Neuronal stem cell (in vitro differentiated cells): ENCODE measurements at regions not wholly inside any gene's neighbourhood (a gene's known extent, or its start where the extent isn't known, plus 50 kb on each side); places are given as distances from the start of the nearest gene placed in this dataset.

Experiments
- DNase-seq: peaks from one replicate; pipeline ENCODE4 v3.0.0-alpha.2; 2013; ENCODE audit warnings: low spot score
- H2AFZ ChIP-seq: one replicate; pipeline ENCODE4 v1.6.1; 2013; ENCODE audit warnings: mild to moderate bottlenecking, low read length, inconsistent platforms
- H2AK5ac ChIP-seq: 2 replicates; pipeline ENCODE4 v1.6.1; 2013; ENCODE audit warnings: low read depth, mild to moderate bottlenecking, inconsistent platforms, low read length, moderate library complexity, mixed read lengths
- H2BK120ac ChIP-seq: 2 replicates; pipeline ENCODE4 v1.6.1; 2013; ENCODE audit warnings: low read depth, mild to moderate bottlenecking, inconsistent platforms, low read length, moderate library complexity, mixed read lengths
- H2BK12ac ChIP-seq: one replicate; pipeline ENCODE4 v1.6.1; 2013; ENCODE audit warnings: low read length, inconsistent platforms
- H2BK15ac ChIP-seq: 2 replicates; pipeline ENCODE4 v1.6.1; 2013; ENCODE audit warnings: mild to moderate bottlenecking, low read length, inconsistent platforms, mixed read lengths
- H2BK5ac ChIP-seq: one replicate; pipeline ENCODE4 v1.6.1; 2013; ENCODE audit warnings: inconsistent platforms, mild to moderate bottlenecking, low read length, moderate library complexity
- H3K14ac ChIP-seq: one replicate; pipeline ENCODE4 v1.6.1; 2013; ENCODE audit warnings: low read length, inconsistent platforms
- H3K18ac ChIP-seq: 2 replicates; pipeline ENCODE4 v1.6.1; 2013; ENCODE audit warnings: low read length, inconsistent platforms
- H3K23ac ChIP-seq: 2 replicates; pipeline ENCODE4 v1.6.1; 2013; ENCODE audit warnings: low read depth, mild to moderate bottlenecking, mixed read lengths, low read length, inconsistent platforms; ENCODE audit not compliant: poor library complexity
- H3K27ac ChIP-seq: replicated peaks from 3 replicates; pipeline ENCODE4 v1.5.1; 2013; ENCODE audit warnings: low read length, inconsistent platforms
- H3K27me3 ChIP-seq, 3 experiments: 2 replicates each; pipeline ENCODE4 v1.6.1; 2013; ENCODE audit warnings: low read length in 3 of 3, mild to moderate bottlenecking in 2 of 3, inconsistent platforms in 1 of 3, low read depth in 1 of 3, mixed read lengths in 1 of 3, moderate library complexity in 1 of 3; ENCODE audit not compliant: control insufficient read depth in 3 of 3, insufficient read depth in 3 of 3
- H3K36me3 ChIP-seq, 2 donors: replicated peaks in 1 of 2; 2 replicates each; pipeline ENCODE4 v1.6.1; 2013; ENCODE audit warnings: low read length in 2 of 2; ENCODE audit not compliant: control insufficient read depth in 2 of 2, insufficient read depth in 2 of 2
- H3K4ac ChIP-seq: 2 replicates; pipeline ENCODE4 v1.6.1; 2013; ENCODE audit warnings: inconsistent platforms, mild to moderate bottlenecking, low read length, moderate library complexity
- H3K4me1 ChIP-seq, 2 donors: 1 replicate in 1 of 2; 2 replicates in 1 of 2; pipeline ENCODE4 v1.6.1; 2013; ENCODE audit warnings: low read length in 2 of 2, low read depth in 1 of 2; ENCODE audit not compliant: control insufficient read depth in 2 of 2, insufficient read depth in 1 of 2
- H3K4me2 ChIP-seq: one replicate; pipeline ENCODE4 v1.6.1; 2013; ENCODE audit warnings: mild to moderate bottlenecking, low read length, inconsistent platforms; ENCODE audit not compliant: insufficient read depth, poor library complexity, severe bottlenecking
- H3K4me3 ChIP-seq, 2 donors: 2 replicates each; pipeline ENCODE4 v1.5.1; 2013; ENCODE audit warnings: low read length in 2 of 2, mild to moderate bottlenecking in 2 of 2, inconsistent platforms in 1 of 2, moderate library complexity in 1 of 2
- H3K79me1 ChIP-seq: one replicate; pipeline ENCODE4 v1.6.1; 2013; ENCODE audit warnings: low read depth, mild to moderate bottlenecking, inconsistent platforms, low read length, moderate library complexity
- H3K9ac ChIP-seq: one replicate; pipeline ENCODE4 v1.6.1; 2013; ENCODE audit warnings: mild to moderate bottlenecking, low read depth, low read length, inconsistent platforms; ENCODE audit not compliant: poor library complexity
- H3K9me3 ChIP-seq, 2 donors: replicated peaks in 1 of 2; 2 replicates each; pipeline versions ENCODE3 to v1.6.1; 2013; ENCODE audit warnings: low read length in 2 of 2, mild to moderate bottlenecking in 2 of 2, inconsistent platforms in 1 of 2, low read depth in 1 of 2, mixed read lengths in 1 of 2, moderate library complexity in 1 of 2; ENCODE audit not compliant: control insufficient read depth in 2 of 2, insufficient read depth in 1 of 2
- H4K8ac ChIP-seq: one replicate; pipeline ENCODE4 v1.6.1; 2013; ENCODE audit warnings: low read depth, mild to moderate bottlenecking, inconsistent platforms, low read length, moderate library complexity
- H4K91ac ChIP-seq: one replicate; pipeline ENCODE4 v1.6.1; 2013; ENCODE audit warnings: low read length, low read depth, mild to moderate bottlenecking, inconsistent platforms; ENCODE audit not compliant: poor library complexity
- WGBS, 2 donors: extraction: QIAGEN DNeasy Blood & Tissue Kit; methylation state at CpG; one replicate each; pipeline ENCODE4 v1.1.7; 2013; ENCODE audit warnings: missing lambda C conversion rate in 2 of 2, mixed read lengths in 1 of 2; ENCODE audit not compliant: insufficient read length in 2 of 2, insufficient replicate concordance in 1 of 2; ENCODE audit errors: extremely low coverage in 2 of 2; 5-methylcytosine and 5-hydroxymethylcytosine counted together

DNA sequence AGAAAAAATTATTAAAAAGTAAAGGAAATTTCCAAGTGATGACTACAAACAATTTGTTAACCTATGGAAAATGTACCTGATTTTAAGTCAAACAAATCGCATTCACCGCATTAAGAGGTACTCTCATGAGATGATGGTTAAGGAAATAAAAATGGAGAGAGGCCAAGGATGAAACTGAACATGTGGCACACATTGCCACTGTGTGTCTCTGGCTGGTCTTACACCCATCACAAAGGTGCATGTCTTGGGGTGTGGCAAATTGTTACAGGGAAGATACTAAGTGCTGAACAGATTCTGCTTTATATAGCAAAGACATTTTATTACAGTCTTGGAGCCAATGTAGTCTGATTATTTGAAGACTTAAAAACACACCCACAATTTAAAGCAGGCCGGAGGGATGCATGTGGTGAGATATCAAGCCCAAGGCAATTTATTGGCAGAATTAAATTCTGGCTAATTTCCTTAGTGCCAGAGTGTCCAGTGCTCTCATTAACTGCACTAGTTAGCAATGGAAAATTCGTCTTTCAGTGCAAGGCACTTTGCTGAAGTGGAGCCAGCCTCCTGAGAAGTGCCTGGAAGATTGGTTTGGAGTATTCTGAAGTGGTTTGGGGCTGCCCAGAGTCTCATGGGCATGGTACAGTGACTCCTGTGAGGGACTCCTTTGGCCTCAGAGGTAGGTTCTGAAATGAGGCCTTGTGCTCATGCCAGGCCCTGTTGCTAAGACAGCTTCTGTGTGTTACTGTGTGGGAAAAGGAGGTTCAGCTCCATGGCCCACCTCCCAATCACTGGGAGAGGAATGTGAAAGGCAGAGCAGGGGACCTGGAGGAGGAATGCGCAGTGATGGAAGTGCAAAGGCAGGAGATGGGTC is 166.9 kb downstream of the BRMS1L start:
- peak overlapping the region; percentile 43 for H2BK5ac ChIP-seq
- no peak overlapping the region for H3K9ac ChIP-seq
- H4K8ac ChIP-seq, result no peak overlapping the region
- DNase-seq, result no peak
- H3K27ac ChIP-seq, result no peak overlapping the region
- no peak overlapping the region for H3K23ac ChIP-seq
- no peak overlapping the region for H3K14ac ChIP-seq
- peaks cover 0 to 33% (median 0%) of the 10 kb centered on the region in 3 experiments for H3K27me3 ChIP-seq
- H2AFZ ChIP-seq, result no peak overlapping the region
- no CpG with 5 or more reads among the region's 5 CpGs for WGBS, 2 donors
- H3K9me3 ChIP-seq, result no peaks in the 10 kb centered on the region
- no peaks in the 10 kb centered on the region for H3K36me3 ChIP-seq
- H3K18ac ChIP-seq, result peak overlapping the region; percentile 65
- H3K4me3 ChIP-seq, result no peak overlapping the region
- no peak overlapping the region for H2AK5ac ChIP-seq
- H3K4ac ChIP-seq, result no peak overlapping the region
- peaks cover 0 to 5% of the 10 kb centered on the region in 2 donors for H3K4me1 ChIP-seq
- no peaks in the 10 kb centered on the region for H3K79me1 ChIP-seq
- no peak overlapping the region for H2BK120ac ChIP-seq
- peak overlapping the region; percentile 44 for H2BK15ac ChIP-seq
- H3K4me2 ChIP-seq, result no peak overlapping the region
- H2BK12ac ChIP-seq, result no peak overlapping the region
- no peak overlapping the region for H4K91ac ChIP-seq

- DNase-seq, result no peak
- Histone ChIP-seq H3K4me1 (peaks cover 0 to 5% of the 10 kb centered on the region in 2 donors), H3K27ac (no peak overlapping the region), H3K4ac (no peak overlapping the region), H3K27me3 (peaks cover 0 to 35% (median 0%) of the 10 kb centered on the region in 3 experiments), H2AFZ (no peak overlapping the region), H2AK5ac (no peak overlapping the region), H3K4me2 (no peak overlapping the region), H3K18ac (peak overlapping the region; percentile 79), H3K14ac (no peak overlapping the region), H2BK120ac (no peak overlapping the region), H3K9ac (no peak overlapping the region), H3K36me3 (no peaks in the 10 kb centered on the region), H3K4me3 (no peak overlapping the region), H2BK5ac (no peak overlapping the region), H3K79me1 (no peaks in the 10 kb centered on the region), H3K9me3 (no peaks in the 10 kb centered on the region), H2BK12ac (no peak overlapping the region), H4K91ac (no peak overlapping the region), H3K23ac (no peak overlapping the region), H4K8ac (no peak overlapping the region), H2BK15ac (no peak overlapping the region)
Measured at GRCh38 chr14:35991356-35991755, 165.2 kb downstream of the BRMS1L start.

- Histone ChIP-seq H2BK15ac (no peak overlapping the region), H4K91ac (no peak overlapping the region), H3K9ac (no peak overlapping the region), H3K4ac (no peak overlapping the region), H2BK12ac (no peak overlapping the region), H3K4me1 (peaks cover 0 to 5% of the 10 kb centered on the region in 2 donors), H3K79me1 (no peaks in the 10 kb centered on the region), H3K14ac (no peak overlapping the region), H3K36me3 (no peaks in the 10 kb centered on the region), H3K18ac (no peak overlapping the region), H2AFZ (no peak overlapping the region), H2BK5ac (no peak overlapping the region), H2AK5ac (no peak overlapping the region), H3K27me3 (peaks cover 0 to 46% (median 0%) of the 10 kb centered on the region in 3 experiments), H3K9me3 (no peaks in the 10 kb centered on the region), H3K27ac (no peak overlapping the region), H3K23ac (no peak overlapping the region), H3K4me2 (no peak overlapping the region), H4K8ac (no peak overlapping the region), H3K4me3 (no peak overlapping the region), H2BK120ac (no peak overlapping the region)
- no peak for DNase-seq
- WGBS, 2 donors, result no CpG with 5 or more reads among the region's 4 CpGs
Measured at GRCh38 chr14:35989736-35990135, 163.6 kb downstream of the BRMS1L start.

DNA sequence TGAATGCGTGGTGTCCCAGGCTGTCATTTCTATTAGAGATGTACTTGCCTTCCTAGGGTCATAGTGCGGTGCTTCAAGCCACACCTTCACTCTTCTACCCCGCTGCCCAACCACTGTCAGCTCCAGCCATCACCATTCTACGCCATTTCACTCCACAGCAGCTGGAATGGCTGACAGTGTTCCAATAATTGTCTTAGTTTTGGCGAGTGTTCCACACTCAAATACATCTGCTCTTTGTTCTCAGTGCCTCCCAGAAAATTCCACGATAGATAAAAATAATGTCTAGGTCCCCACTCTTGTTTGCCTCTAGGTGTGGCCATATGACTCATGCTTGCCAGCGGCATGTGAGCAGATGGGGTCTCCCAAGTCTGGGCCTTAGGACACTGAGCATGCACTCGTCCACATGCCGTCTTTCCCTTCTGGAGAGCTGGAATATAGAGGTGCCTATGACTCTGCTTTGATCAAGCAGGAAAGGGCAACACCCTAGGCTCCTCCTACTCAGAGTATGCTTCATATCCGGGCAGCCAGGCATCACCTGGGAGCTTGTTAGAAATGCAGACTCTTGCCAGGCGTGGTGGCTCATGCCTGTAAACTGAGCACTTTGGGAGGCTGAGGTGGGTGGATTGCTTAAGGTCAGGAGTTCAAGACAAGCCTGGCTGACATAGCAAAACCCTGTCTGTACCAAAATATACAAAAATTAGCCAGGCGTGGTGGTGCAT is 163.0 kb downstream of the BRMS1L start:
- no peak overlapping the region for H4K8ac ChIP-seq
- no peak overlapping the region for H3K27ac ChIP-seq
- H3K18ac ChIP-seq, result peak overlapping the region; percentile 15
- no peak overlapping the region for H2AFZ ChIP-seq
- H3K27me3 ChIP-seq, result peaks cover 0 to 47% (median 0%) of the 10 kb centered on the region in 3 experiments
- DNase-seq, result no peak
- no peak overlapping the region for H2BK5ac ChIP-seq
- no peak overlapping the region for H3K4me2 ChIP-seq
- H3K79me1 ChIP-seq, result no peaks in the 10 kb centered on the region
- no peak overlapping the region for H2BK15ac ChIP-seq
- H3K36me3 ChIP-seq, result no peaks in the 10 kb centered on the region
- H3K4me3 ChIP-seq, result no peak overlapping the region
- WGBS, 2 donors, result no CpG with 5 or more reads among the region's 12 CpGs
- H3K9me3 ChIP-seq, result no peaks in the 10 kb centered on the region
- no peak overlapping the region for H3K9ac ChIP-seq
- peaks cover 0 to 5% of the 10 kb centered on the region in 2 donors for H3K4me1 ChIP-seq
- no peak overlapping the region for H2BK12ac ChIP-seq
- no peak overlapping the region for H3K4ac ChIP-seq
- H4K91ac ChIP-seq, result no peak overlapping the region
- no peak overlapping the region for H3K14ac ChIP-seq
- no peak overlapping the region for H3K23ac ChIP-seq
- no peak overlapping the region for H2BK120ac ChIP-seq
- peak overlapping the region; percentile 1 for H2AK5ac ChIP-seq
